Fibroblast of villous mesenchyme (primary cell): ENCODE measurements at regions not wholly inside any gene's neighbourhood (a gene's known extent, or its start where the extent isn't known, plus 50 kb on each side); places are given as distances from the start of the nearest gene placed in this dataset.

Source experiments
- DNase-seq: peaks from one replicate; pipeline ENCODE4 v3.0.0-alpha.2; 2010; ENCODE audit warnings: low read depth
- H3K4me3 ChIP-seq: 2 replicates; pipeline ENCODE4 v1.5.1; 2011; ENCODE audit warnings: low read depth, mild to moderate bottlenecking, low read length
- TF ChIP-seq, protein P1 (sequence below): IDR thresholded peaks from 2 replicates; pipeline ENCODE4 v1.5.1; 2012; ENCODE audit warnings: low read depth, mild to moderate bottlenecking, low read length; ENCODE audit not compliant: insufficient read depth

DNA sequence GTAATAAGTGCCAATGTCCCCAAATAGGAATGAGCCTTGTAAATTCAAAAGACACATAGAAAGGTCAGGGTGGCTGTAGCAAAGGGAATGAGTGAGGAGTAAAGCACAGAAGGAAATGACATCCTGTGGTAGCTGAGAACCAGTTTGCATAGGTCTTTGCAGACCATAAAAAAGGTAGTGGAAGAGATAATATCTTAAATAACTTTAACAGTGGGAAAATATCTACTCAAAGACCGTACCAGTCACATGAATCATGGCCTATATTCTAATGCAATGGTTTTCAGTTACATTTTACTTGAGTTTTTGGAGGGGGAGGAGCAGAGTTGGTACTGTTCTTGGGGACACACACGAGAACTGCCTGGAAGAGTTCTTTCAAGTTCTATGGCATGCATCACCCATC lies 297.3 kb upstream of the ADAMTS9 start:
- no peak overlapping the region for H3K4me3 ChIP-seq
- TF ChIP-seq, protein P1, sequence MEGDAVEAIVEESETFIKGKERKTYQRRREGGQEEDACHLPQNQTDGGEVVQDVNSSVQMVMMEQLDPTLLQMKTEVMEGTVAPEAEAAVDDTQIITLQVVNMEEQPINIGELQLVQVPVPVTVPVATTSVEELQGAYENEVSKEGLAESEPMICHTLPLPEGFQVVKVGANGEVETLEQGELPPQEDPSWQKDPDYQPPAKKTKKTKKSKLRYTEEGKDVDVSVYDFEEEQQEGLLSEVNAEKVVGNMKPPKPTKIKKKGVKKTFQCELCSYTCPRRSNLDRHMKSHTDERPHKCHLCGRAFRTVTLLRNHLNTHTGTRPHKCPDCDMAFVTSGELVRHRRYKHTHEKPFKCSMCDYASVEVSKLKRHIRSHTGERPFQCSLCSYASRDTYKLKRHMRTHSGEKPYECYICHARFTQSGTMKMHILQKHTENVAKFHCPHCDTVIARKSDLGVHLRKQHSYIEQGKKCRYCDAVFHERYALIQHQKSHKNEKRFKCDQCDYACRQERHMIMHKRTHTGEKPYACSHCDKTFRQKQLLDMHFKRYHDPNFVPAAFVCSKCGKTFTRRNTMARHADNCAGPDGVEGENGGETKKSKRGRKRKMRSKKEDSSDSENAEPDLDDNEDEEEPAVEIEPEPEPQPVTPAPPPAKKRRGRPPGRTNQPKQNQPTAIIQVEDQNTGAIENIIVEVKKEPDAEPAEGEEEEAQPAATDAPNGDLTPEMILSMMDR = no peak
- peak; percentile 22 for DNase-seq

DNA sequence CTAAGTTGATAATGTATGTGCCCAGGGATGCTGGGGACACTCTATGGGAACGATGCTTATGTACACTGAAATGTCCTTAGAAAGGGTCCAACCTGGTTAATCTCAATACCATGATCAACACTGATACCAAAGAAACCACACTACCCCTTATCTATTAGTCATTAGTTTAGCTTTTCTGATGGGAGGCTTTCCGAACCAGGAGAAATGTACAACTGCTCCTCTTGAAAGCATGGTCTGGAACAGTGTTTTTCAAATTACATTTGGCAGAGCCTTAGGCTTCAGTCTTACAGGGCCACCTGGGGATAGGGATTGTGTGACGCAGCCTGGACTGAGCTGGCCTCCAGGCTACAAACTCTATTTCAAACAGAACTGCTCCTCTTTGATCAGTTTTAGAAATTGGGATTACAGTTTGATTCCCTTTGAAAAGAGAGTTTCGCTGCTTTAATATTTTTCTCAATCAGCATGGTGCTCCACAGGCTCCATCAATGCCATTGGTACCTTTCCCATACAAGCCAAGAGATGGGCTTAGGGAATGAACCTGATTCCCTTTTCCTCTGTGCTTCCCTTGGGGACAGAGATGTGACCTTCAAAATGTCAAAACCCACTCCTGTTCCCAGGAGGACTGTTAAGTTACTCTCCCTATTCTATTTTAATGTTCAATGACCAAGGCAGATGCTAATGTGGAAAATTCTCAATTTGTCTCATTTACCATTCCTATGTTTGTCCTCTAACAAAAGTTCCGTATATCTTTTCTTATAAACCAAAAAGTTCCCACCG lies 296.0 kb upstream of the ADAMTS9 start:
- DNase-seq = peak; percentile 37
- no peak overlapping the region for H3K4me3 ChIP-seq
- TF ChIP-seq, protein P1 = no peak

DNA sequence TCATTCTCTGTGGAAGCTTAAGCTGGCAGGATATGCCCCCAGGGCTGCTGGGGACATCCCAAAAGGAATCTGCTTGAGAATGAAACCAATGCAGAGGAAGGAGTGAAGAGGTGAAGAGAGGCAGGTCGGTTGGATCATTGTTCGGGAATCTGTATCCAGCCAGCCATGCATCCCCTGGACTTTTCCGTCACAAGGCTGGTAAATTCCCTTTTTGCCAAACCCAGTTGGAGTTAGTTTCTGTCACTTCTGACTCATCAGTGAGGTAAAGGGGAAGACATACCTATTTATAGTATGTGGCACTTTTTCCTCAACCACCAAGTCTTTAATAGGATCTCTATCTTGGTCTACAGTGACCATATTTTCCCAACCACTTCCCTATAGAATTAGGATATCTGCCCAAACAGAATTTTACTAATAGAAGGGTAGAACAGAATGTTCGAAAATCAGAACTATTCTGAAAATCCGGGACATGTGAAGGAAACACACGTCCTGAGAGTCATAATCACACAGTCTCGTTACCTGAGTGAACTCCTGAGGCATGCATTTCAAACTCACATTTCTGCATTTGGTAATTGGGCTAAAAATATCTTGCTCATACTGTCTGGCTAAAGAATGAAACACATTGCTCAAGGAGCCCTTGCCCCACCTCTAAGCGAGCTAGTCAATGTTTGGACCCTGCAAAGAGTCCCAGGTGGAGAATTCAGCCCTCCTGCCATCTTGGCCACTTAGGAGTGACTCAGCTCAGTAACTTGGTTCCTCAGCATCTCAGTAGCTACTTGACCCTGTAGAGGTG lies 289.7 kb upstream of the ADAMTS9 start:
- TF ChIP-seq, protein P1 = no peak
- no peak overlapping the region for H3K4me3 ChIP-seq
- DNase-seq = peak; percentile 10

GRCh38 chr3:64976456-64976855 lies 288.7 kb upstream of the ADAMTS9 start:
- H3K4me3 ChIP-seq = no peak overlapping the region
- TF ChIP-seq, protein P1 = no peak
- DNase-seq = no peak

- H3K4me3 ChIP-seq = no peak overlapping the region
- TF ChIP-seq, protein P1 = no peak
- DNase-seq = no peak
Observed at GRCh38 chr3:64975147-64975546, 287.3 kb upstream of the ADAMTS9 start.

- H3K4me3 ChIP-seq = no peak overlapping the region
- TF ChIP-seq, protein P1 = no peak
- no peak for DNase-seq
Observed at GRCh38 chr3:64974401-64974800, 286.6 kb upstream of the ADAMTS9 start.
